Stimulated activated CD8-positive, alpha-beta memory T cell treated with anti-CD3 and anti-CD28 coated beads, Interleukin-15, amount 100 ng/mL, for 48 hours (primary cell): ENCODE measurements at regions not wholly inside any gene's neighbourhood (a gene's known extent, or its start where the extent isn't known, plus 50 kb on each side); places are given as distances from the start of the nearest gene placed in this dataset.
"Not testable (repeated sequence)": the region's sequence is repeated elsewhere in the genome, so short reads cannot be mapped to it uniquely, and the experiment has no call there.

Experiments
- DNase-seq, 2 donors: peaks; one replicate each; pipeline ENCODE4 v3.0.0-alpha.2; 2020; ENCODE audit warnings: low read depth in 2 of 2

DNA sequence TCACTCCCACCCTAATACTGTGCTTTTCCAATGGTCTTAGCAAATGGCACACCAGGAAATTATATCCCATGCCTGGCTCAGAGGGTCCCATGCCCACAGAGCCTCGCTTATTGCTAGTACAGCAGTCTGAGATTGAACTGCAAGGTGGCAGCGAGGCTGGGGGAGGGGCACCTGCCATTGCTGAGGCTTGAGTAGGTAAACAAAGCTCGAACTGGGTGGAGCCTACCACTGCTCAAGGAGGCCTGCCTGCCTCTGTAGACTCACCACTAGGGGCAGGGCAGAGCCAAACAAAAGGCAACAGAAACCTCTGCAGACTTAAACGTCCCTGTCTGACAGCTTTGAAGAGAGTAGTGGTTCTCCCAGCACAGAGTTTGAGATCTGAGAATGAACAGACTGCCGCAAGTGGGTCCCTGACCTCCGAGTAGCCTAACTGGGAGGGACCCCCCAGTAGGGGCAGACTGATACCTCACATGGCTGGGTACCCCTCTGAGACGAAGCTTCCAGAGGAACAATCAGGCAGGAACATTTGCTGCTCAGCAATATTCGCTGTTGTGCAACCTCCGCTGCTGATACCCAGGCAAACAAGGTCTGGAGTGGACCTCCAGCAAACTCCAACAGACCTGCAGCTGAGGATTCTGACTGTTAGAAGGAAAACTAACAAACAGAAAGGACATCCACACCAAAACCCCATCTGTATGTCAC is 150.7 kb upstream of the FOXA2 start:
- DNase-seq, result not testable (repeated sequence)

DNA sequence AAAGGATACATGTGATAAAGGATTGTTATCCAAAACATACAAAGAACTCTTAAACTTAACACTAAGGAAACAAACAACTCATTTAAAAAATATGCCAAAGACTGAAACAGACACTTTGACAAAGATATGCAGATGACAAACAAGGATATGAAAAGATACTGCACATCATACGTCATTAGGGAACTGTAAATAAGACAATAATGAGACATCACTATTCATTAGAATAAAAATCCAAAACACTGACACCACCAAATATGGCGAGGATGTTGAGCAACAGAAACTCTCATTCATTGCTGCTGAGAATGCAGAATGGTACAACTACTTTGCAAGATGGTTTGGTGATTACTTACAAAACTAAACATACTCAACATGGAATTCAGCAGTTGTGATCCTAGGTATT is 156.5 kb upstream of the FOXA2 start:
- no peak for DNase-seq

GRCh38 chr20:22744341-22745193 is 160.2 kb upstream of the FOXA2 start:
- DNase-seq, result no peak

DNA sequence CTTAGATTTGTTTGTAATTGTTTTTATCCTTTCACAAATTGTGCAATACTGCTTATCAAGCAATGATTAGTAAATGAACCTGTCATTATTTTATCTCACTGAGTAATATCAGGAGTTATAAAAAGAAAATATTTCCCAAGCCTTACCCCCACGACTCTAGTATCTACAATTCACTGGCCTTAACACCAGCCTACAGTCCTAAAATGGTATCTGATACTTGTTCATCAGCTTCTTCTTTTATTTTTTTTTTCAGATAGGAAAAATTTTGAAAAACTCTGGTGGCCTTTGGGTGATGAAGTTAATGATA is 160.8 kb upstream of the FOXA2 start:
- no peak for DNase-seq

DNA sequence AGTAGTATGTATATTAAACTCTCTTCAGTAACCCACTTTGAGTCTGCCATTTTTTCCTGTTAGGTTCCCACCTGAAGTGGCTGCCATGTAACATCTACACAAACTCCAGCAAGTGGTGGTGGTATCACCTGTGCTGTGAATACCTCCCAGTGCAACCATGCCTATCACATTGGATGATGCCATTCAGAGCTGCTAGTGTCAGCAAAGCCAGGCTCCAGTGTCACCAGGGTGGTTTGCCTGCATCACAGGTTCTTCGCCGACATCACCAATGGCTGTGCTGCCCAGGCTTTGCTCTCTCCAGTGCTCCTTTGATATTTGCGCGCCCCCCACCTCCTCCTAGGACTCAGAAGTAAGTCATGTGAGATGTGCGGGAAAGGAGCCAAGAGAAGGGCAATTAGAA is 162.6 kb upstream of the FOXA2 start:
- no peak for DNase-seq

GRCh38 chr20:22752324-22752723 is 168.0 kb upstream of the FOXA2 start:
- DNase-seq, result no peak

GRCh38 chr20:22757424-22758183 is 173.2 kb upstream of the FOXA2 start:
- no peak for DNase-seq

DNA sequence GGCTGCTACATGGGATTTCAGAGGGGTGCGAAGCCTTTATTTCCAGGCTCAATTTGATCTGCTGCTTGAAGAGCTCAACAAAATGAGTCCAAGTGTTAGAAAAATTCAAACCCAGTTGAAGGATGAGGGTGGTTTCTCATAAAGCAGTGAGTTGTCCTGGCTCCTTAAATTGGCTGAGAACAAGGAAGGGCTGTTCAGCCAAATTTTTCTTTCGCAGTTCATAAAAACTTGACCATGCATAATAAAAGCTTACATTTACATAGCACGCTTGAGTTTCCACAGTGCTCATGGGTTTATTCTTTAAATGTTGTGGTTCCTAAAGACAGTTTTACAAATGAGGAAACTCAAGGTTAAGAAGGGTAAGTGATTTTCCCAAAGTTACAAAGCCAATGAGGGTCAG is 174.4 kb upstream of the FOXA2 start:
- DNase-seq, result no peak

- no peak for DNase-seq
These were observed 178.3 kb upstream of the FOXA2 start for GRCh38 chr20:22762576-22763256.

- no peak for DNase-seq
These were observed 179.0 kb upstream of the FOXA2 start for GRCh38 chr20:22763257-22763906.

GRCh38 chr20:22768266-22769178 is 184.2 kb upstream of the FOXA2 start:
- no peak for DNase-seq

DNA sequence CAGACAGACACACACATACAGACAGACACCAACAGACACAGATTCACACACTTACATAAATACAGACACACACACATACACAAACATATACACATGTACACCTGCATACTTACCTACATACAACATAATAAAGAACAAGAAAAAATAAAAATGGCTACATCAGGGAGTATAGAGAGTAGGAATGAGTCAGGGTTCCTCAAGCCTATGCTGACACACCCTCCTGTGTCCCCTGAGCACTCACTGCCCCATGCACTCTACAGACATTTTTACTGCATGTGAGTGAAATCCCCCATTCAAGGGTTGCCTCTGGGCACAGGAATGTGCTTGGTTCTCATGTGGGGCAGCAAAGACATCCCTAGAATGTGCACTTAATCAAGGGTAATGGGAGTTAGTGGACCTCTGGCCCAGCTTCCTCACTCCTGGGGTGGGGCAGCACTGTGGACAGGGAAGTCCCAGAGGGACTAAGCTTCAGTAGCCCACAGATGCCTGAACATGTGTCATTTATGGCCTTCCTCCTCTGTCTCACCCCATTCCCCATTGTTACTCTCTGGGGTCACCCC is 185.9 kb upstream of the FOXA2 start:
- DNase-seq, result no peak

DNA sequence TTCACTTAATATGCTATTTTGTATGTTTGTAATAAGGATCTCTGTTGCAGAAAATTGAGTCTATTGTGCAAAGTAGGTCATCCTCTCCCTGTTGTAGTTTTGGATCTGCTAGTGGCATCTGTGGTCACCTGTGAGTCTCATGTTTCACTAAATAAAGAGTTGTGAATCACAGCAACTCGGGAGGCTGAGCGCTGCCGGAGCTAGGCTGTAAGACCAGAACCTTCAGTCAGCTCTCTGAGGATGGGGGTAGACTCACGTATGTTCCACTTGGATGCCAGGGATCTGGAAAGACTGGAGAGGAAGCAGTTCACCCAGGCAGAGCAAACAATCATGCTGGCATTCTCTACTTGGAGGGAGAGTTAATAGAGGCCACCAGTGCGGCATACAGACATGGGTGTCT is 187.3 kb upstream of the FOXA2 start:
- DNase-seq, result no peak

DNA sequence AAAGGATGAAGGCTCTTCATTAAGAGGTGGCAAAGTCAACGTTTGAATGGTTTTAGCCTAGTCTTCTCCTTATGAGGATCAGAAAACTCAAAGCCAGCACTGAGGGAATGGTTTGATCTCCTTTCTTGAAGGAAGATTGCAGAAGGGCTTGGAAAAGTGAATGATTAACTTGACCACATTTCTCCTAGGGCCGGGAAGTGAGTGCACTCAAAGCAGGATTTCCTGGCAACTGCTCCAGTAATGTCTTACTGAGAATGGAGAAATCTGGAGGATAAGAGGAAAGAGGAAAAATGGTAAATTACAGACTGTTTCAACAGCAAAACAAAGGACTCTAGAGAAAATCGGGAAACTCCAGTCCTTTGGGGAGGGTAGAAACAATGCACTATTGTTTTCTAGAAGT is 189.0 kb upstream of the FOXA2 start:
- DNase-seq, result no peak

GRCh38 chr20:22775256-22775655 is 190.9 kb upstream of the FOXA2 start:
- DNase-seq, result no peak

DNA sequence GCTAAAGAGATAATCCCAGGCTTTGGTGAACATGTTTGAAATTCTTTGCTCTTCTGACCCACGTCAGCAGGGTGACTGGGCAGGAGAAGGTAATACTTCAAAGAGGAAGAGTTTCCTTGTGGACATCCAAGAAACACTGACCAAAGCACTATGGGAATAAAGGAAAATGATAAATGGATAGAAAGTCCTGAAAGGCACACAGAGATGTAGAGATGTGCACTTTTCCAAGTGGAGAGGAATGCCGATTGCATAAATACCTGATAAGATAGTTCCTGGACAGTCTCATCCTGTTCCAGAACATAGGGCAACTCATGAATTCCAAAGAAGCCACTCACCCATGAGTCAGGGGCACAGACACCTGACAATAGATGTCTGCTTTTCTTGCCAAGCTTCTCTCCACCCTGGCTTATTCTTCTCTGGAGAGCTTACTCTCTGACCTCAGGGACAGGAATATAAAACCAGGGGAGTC is 191.3 kb upstream of the FOXA2 start:
- DNase-seq, result no peak

DNA sequence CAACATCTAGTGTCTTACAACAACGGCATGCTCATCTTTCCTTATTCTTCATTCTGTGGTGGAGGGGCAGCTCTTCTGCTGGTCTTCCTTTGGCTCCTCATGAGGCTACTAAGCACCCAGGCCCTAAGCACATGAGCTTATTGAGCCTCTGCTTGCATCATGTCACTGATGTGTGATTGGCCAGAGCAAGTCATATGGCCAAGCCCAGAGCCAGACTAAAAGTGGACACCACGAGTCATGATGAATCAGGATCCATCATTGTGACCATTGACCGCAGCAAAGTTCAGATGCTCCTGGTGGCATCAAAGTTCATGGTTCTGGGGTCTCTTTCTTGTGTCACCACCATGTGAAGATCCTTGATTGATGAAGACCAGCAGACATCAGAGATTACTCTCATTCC is 192.0 kb upstream of the FOXA2 start:
- no peak for DNase-seq

DNA sequence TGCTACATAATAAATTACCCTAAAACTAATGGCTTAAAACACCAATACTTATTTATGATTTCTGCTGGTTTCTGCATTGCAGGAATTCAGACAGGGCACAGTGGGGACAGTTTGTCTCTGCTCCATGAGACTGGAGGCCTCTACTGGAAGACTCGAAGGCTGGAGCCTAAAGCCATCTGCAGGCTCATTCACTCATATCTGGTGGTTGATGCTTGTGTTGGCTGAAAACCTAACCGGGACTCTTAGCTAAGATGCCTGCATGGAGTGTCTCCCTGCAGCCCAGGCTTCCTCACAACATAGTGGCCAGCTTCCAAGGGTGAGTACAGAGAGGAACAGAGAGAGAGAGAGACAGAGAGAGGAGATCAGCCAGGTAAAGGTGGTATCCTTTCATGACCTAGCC is 195.5 kb upstream of the FOXA2 start:
- no peak for DNase-seq

DNA sequence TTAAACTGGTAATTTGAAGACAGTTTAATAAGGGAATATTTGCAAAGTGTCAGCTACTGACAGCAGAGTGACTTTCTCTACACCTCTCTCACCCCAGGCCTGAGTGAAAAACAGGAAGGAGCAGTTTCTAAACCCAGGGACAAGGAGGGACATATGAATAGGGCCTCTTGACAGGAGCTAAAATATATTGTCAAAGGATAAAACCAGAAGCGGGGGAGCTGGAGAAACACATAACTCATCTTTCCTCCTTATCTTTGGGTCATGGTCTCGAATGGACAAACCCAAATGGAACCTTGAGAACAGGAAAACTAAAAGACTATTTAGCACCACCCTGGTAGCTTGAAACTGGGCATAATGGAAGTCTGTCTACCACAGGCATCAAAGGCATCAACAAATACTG is 197.5 kb upstream of the FOXA2 start:
- DNase-seq, result no peak

DNA sequence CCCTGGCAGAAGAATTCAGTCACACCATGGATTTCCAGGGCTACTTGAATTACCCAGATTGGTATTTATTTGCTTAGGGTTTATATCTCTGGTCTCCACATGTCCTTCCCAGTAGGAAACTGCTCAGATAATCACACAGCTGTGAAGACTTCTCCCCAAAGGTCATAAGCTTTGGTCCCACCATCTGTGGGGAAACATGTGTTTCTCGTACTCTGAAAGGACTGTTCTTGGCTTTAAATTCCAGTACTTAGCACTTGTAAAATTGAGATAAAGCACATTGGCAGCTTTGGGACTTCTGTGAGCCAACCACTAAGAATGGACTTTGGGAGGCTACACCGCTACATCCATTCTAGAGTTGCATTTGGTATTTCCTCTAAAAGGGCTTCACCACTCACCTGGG is 205.3 kb upstream of the FOXA2 start:
- no peak for DNase-seq
